HEK293 (cell line): ENCODE measurements at regions not wholly inside any gene's neighbourhood (a gene's known extent, or its start where the extent isn't known, plus 50 kb on each side); places are given as distances from the start of the nearest gene placed in this dataset.

Source experiments
- CTCF ChIA-PET: fragments of 350-600 bp; formaldehyde crosslinking; extraction: SDS; loops from one replicate; lab custom pipeline; 2021; ENCODE audit warnings: antibody characterized with exemption; lab: Yijun Ruan, JAX
- POLR2A ChIA-PET: fragments of 300-600 bp; formaldehyde crosslinking; extraction: SDS; loops from one replicate; lab custom pipeline; 2020; ENCODE audit warnings: antibody characterized with exemption, inconsistent platforms; lab: Yijun Ruan, JAX
- H3K27ac ChIP-seq: fragments of 200-500 bp; sonication (Bioruptor generic); 2 replicates; pipeline ENCODE4 v1.5.1; 2014; ENCODE audit warnings: low read depth, low read length, control low read depth, inconsistent platforms; ENCODE audit errors: extremely low read depth
- H3K36me3 ChIP-seq, 2 experiments: fragments of 200-500 bp in 1 of 2; sonication (Bioruptor generic) in 1 of 2; 1 replicate in 1 of 2; 2 replicates in 1 of 2; pipeline ENCODE4 v1.5.1; 2014 to 2017; ENCODE audit warnings: inconsistent platforms in 2 of 2, low read length in 2 of 2; ENCODE audit not compliant: control insufficient read depth in 2 of 2, insufficient read depth in 1 of 2
- H3K4me1 ChIP-seq: fragments of 200-500 bp; sonication (Bioruptor generic); 2 replicates; pipeline ENCODE4 v1.5.1; 2014; ENCODE audit warnings: mild to moderate bottlenecking, low read length, inconsistent platforms; ENCODE audit not compliant: control insufficient read depth, insufficient read depth
- H3K4me3 ChIP-seq: 2 replicates; pipeline ENCODE4 v1.5.1; 2011; ENCODE audit warnings: low read depth, mild to moderate bottlenecking, control low read depth, low read length, moderate library complexity
- H3K9me3 ChIP-seq: fragments of 200-500 bp; sonication (Bioruptor generic); 2 replicates; pipeline ENCODE4 v1.5.1; 2014; ENCODE audit warnings: low read depth, low read length, inconsistent platforms; ENCODE audit not compliant: control insufficient read depth, insufficient read depth
- HOXC10 ChIP-seq: sonication (generic); formaldehyde crosslinking; IDR thresholded peaks from 2 replicates; pipeline ENCODE4 v1.8.1; 2023; ENCODE audit warnings: mild to moderate bottlenecking, missing genetic modification reagents
- SALL2 ChIP-seq: fragments of 450-650 bp; formaldehyde crosslinking; IDR thresholded peaks from 2 replicates; pipeline ENCODE4 v1.5.0; 2017; ENCODE audit warnings: missing biosample characterization, mild to moderate bottlenecking, missing genetic modification characterization, borderline replicate concordance
- SCRT2 ChIP-seq: fragments of 450-650 bp; formaldehyde crosslinking; IDR thresholded peaks from 2 replicates; pipeline ENCODE4 v1.5.1; 2016; ENCODE audit warnings: missing biosample characterization, missing genetic modification characterization
- ZNF354C ChIP-seq: fragments of 450-650 bp; formaldehyde crosslinking; IDR thresholded peaks from 2 replicates; pipeline ENCODE4 v1.5.1; 2016; ENCODE audit warnings: missing biosample characterization, missing genetic modification characterization, low read depth, borderline replicate concordance
- ZNF48 ChIP-seq: fragments of 450-650 bp; formaldehyde crosslinking; IDR thresholded peaks from 2 replicates; pipeline ENCODE4 v1.5.1; 2016; ENCODE audit warnings: missing biosample characterization, missing genetic modification characterization
- ZNF560 ChIP-seq: fragments of 450-650 bp; formaldehyde crosslinking; IDR thresholded peaks from 2 replicates; pipeline ENCODE4 v1.5.1; 2017; ENCODE audit warnings: missing biosample characterization, missing genetic modification characterization, borderline replicate concordance
- ZNF561 ChIP-seq: fragments of 450-650 bp; IDR thresholded peaks from 2 replicates; pipeline ENCODE4 v1.5.1; 2018; ENCODE audit warnings: missing biosample characterization, missing genetic modification characterization, borderline replicate concordance
- ZNF585B ChIP-seq: fragments of 450-650 bp; formaldehyde crosslinking; IDR thresholded peaks from 2 replicates; pipeline ENCODE4 v1.5.1; 2016; ENCODE audit warnings: missing biosample characterization, missing genetic modification characterization
- ZNF629 ChIP-seq: fragments of 450-650 bp; formaldehyde crosslinking; IDR thresholded peaks from 2 replicates; pipeline ENCODE4 v1.5.1; 2017; ENCODE audit warnings: missing biosample characterization, missing genetic modification characterization
- ZNF660 ChIP-seq: fragments of 450-650 bp; IDR thresholded peaks from 2 replicates; pipeline ENCODE4 v1.5.1; 2018; ENCODE audit warnings: missing biosample characterization, mild to moderate bottlenecking, missing genetic modification characterization
- ZNF707 ChIP-seq: fragments of 450-650 bp; formaldehyde crosslinking; IDR thresholded peaks from 2 replicates; pipeline ENCODE4 v1.5.1; 2016; ENCODE audit warnings: missing biosample characterization, missing genetic modification characterization
- ZNF76 ChIP-seq: fragments of 450-650 bp; formaldehyde crosslinking; IDR thresholded peaks from 2 replicates; pipeline ENCODE4; 2016; ENCODE audit warnings: low read depth, missing biosample characterization, missing genetic modification characterization, borderline replicate concordance
- TF ChIP-seq, protein P1 (sequence below): fragments of 450-650 bp; formaldehyde crosslinking; IDR thresholded peaks from 2 replicates; pipeline ENCODE4 v1.5.1; 2016; ENCODE audit warnings: missing biosample characterization, missing genetic modification characterization
- TF ChIP-seq, protein P2 (sequence below): fragments of 450-650 bp; formaldehyde crosslinking; IDR thresholded peaks from 2 replicates; pipeline ENCODE4 v1.5.1; 2017; ENCODE audit warnings: missing biosample characterization, missing genetic modification characterization
- TF ChIP-seq, protein P3 (sequence below): fragments of 450-650 bp; formaldehyde crosslinking; conservative IDR thresholded peaks from 2 replicates; pipeline ENCODE4 v1.5.1; 2016; ENCODE audit warnings: low read depth, missing biosample characterization, missing genetic modification characterization
- TF ChIP-seq, protein P4 (sequence below): IDR thresholded peaks from 2 replicates; pipeline ENCODE4 v1.6.1; 2011; ENCODE audit warnings: mild to moderate bottlenecking, low read depth, low read length, borderline replicate concordance

DNA sequence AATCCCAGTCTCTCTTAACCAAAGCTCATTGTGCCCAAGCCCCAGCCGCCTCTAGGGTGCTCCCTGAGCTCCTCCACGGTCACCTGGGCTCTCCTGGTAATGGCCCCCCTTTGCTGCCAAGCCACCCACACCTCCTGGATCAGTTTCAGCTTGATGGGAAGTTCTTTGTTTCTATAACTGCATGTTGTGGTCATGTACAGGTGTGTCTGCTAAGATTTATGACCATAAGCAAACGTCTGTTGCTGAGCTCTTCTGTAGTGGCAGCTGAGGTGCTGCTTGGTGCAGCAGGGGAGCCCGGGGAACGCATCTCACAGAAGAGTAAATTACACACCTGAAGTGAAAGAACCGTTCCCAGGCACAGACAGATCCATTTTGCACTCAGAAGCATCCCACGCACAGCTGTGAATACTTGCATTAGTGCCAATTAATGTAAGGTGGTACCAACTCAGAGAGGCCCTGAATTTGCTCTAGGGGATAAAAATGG is 194.6 kb upstream of the ARID1B start:
- H3K4me3 ChIP-seq: no peak overlapping the region
- H3K9me3 ChIP-seq: no peaks in the 10 kb centered on the region
- CTCF ChIA-PET: interaction anchor here (0.6 kb wide), 1 partner anchor 18 kb away, joined by 4 read pairs; no protein-coding TSS in a partner anchor
- H3K27ac ChIP-seq: no peak overlapping the region
- H3K36me3 ChIP-seq: no peaks in the 10 kb centered on the region
- POLR2A ChIA-PET: no interaction called here
- H3K4me1 ChIP-seq: no peaks in the 10 kb centered on the region
- TF ChIP-seq ZNF629 (tag by site-specific recombination) (no peak), ZNF561 (tag by site-specific recombination) (no peak), HOXC10 (CRISPR knock-in tag) (no peak), ZNF560 (tag by site-specific recombination) (no peak), ZNF48 (tag by site-specific recombination) (no peak), ZNF76 (tag by site-specific recombination) (no peak), SCRT2 (tag by site-specific recombination) (no peak), SALL2 (no peak), ZNF660 (tag by site-specific recombination) (no peak), ZNF354C (no peak), ZNF707 (tag by site-specific recombination) (no peak), ZNF585B (tag by site-specific recombination) (no peak)
- TF ChIP-seq, protein P1, sequence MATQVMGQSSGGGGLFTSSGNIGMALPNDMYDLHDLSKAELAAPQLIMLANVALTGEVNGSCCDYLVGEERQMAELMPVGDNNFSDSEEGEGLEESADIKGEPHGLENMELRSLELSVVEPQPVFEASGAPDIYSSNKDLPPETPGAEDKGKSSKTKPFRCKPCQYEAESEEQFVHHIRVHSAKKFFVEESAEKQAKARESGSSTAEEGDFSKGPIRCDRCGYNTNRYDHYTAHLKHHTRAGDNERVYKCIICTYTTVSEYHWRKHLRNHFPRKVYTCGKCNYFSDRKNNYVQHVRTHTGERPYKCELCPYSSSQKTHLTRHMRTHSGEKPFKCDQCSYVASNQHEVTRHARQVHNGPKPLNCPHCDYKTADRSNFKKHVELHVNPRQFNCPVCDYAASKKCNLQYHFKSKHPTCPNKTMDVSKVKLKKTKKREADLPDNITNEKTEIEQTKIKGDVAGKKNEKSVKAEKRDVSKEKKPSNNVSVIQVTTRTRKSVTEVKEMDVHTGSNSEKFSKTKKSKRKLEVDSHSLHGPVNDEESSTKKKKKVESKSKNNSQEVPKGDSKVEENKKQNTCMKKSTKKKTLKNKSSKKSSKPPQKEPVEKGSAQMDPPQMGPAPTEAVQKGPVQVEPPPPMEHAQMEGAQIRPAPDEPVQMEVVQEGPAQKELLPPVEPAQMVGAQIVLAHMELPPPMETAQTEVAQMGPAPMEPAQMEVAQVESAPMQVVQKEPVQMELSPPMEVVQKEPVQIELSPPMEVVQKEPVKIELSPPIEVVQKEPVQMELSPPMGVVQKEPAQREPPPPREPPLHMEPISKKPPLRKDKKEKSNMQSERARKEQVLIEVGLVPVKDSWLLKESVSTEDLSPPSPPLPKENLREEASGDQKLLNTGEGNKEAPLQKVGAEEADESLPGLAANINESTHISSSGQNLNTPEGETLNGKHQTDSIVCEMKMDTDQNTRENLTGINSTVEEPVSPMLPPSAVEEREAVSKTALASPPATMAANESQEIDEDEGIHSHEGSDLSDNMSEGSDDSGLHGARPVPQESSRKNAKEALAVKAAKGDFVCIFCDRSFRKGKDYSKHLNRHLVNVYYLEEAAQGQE (tag by site-specific recombination): no peak
- TF ChIP-seq, protein P2, sequence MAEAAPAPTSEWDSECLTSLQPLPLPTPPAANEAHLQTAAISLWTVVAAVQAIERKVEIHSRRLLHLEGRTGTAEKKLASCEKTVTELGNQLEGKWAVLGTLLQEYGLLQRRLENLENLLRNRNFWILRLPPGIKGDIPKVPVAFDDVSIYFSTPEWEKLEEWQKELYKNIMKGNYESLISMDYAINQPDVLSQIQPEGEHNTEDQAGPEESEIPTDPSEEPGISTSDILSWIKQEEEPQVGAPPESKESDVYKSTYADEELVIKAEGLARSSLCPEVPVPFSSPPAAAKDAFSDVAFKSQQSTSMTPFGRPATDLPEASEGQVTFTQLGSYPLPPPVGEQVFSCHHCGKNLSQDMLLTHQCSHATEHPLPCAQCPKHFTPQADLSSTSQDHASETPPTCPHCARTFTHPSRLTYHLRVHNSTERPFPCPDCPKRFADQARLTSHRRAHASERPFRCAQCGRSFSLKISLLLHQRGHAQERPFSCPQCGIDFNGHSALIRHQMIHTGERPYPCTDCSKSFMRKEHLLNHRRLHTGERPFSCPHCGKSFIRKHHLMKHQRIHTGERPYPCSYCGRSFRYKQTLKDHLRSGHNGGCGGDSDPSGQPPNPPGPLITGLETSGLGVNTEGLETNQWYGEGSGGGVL (tag by site-specific recombination): no peak
- TF ChIP-seq, protein P3, sequence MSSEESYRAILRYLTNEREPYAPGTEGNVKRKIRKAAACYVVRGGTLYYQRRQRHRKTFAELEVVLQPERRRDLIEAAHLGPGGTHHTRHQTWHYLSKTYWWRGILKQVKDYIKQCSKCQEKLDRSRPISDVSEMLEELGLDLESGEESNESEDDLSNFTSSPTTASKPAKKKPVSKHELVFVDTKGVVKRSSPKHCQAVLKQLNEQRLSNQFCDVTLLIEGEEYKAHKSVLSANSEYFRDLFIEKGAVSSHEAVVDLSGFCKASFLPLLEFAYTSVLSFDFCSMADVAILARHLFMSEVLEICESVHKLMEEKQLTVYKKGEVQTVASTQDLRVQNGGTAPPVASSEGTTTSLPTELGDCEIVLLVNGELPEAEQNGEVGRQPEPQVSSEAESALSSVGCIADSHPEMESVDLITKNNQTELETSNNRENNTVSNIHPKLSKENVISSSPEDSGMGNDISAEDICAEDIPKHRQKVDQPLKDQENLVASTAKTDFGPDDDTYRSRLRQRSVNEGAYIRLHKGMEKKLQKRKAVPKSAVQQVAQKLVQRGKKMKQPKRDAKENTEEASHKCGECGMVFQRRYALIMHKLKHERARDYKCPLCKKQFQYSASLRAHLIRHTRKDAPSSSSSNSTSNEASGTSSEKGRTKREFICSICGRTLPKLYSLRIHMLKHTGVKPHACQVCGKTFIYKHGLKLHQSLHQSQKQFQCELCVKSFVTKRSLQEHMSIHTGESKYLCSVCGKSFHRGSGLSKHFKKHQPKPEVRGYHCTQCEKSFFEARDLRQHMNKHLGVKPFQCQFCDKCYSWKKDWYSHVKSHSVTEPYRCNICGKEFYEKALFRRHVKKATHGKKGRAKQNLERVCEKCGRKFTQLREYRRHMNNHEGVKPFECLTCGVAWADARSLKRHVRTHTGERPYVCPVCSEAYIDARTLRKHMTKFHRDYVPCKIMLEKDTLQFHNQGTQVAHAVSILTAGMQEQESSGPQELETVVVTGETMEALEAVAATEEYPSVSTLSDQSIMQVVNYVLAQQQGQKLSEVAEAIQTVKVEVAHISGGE (tag by site-specific recombination): no peak
- TF ChIP-seq, protein P4, sequence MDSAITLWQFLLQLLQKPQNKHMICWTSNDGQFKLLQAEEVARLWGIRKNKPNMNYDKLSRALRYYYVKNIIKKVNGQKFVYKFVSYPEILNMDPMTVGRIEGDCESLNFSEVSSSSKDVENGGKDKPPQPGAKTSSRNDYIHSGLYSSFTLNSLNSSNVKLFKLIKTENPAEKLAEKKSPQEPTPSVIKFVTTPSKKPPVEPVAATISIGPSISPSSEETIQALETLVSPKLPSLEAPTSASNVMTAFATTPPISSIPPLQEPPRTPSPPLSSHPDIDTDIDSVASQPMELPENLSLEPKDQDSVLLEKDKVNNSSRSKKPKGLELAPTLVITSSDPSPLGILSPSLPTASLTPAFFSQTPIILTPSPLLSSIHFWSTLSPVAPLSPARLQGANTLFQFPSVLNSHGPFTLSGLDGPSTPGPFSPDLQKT: no peak
